GM19328 (cell line): ENCODE measurements at regions not wholly inside any gene's neighbourhood (a gene's known extent, or its start where the extent isn't known, plus 50 kb on each side); places are given as distances from the start of the nearest gene placed in this dataset.
"Not testable (repeated sequence)": the region's sequence is repeated elsewhere in the genome, so short reads cannot be mapped to it uniquely, and the experiment has no call there.

Source experiments
- ATAC-seq: cut with Tn5 transposase; IDR thresholded peaks from one replicate; pipeline ENCODE4 v1.9.1; 2021; ENCODE audit warnings: mild to moderate bottlenecking, moderate library complexity; ENCODE audit not compliant: unreplicated experiment

GRCh38 chr2:224263571-224264043, 138.3 kb downstream of the FAM124B start:
- no peak for ATAC-seq

DNA sequence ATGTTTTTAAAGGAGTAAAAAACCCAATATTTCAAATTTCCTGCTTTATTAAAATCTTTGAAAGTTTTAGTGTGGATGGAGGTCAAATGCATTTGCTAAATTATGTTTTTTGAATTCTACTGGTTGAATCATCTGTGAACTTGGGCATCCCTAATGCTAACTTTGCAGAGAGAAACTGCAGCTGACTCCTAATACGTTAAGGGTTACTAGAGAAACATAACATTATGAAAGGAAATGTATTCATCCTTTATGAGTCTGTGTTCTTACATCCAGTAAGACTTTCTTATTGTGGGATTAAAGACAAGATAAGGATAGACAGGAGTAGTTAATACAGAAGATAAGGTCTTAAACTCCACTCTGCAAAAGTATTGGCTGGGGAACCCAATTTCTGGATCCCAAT, 140.6 kb downstream of the FAM124B start:
- no peak for ATAC-seq

GRCh38 chr2:224260372-224261020, 141.4 kb downstream of the FAM124B start:
- ATAC-seq = no peak

- no peak for ATAC-seq
Observed at GRCh38 chr2:224259831-224260230, 142.1 kb downstream of the FAM124B start.

DNA sequence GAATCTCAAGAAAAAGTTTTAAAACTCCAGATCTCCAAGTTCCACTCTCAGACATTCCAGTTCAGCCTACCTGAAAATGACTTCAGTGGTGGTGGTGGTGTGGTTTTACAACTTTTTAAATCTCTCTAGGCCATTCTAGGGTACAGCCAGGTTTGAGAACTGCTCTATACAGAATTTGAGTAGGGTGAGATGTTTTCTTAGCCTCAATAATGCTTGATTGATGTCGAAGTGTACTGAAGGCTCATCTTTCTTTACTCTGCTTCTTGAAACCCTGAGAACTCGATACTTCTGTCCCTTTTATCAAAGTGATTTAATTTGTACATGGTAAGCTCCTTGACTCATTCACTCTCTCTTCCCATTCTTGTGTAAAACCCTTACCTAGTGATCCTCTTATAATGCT, 143.8 kb downstream of the FAM124B start:
- no peak for ATAC-seq

DNA sequence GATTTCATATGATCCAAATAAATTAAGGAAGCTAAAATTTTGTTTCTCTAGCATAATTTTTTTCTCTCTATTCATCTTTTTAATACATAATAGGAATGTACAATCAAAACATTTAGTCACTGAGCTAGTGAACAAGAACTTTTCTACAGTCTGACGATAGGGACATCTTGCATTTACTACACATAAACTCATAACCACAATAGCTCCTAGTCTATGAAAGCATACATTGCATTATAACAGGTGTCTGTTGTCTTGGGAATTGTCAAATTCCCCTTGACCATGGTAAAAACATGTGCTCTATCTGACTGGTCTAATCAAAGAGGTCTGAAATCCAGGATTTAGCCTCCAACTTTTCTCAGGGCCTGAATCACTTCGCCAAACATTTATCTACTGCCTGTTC, 144.8 kb downstream of the FAM124B start:
- no peak for ATAC-seq

- no peak for ATAC-seq
Observed at GRCh38 chr2:224253464-224253863, 148.4 kb downstream of the FAM124B start.

GRCh38 chr2:224252631-224253030, 149.3 kb downstream of the FAM124B start:
- no peak for ATAC-seq

DNA sequence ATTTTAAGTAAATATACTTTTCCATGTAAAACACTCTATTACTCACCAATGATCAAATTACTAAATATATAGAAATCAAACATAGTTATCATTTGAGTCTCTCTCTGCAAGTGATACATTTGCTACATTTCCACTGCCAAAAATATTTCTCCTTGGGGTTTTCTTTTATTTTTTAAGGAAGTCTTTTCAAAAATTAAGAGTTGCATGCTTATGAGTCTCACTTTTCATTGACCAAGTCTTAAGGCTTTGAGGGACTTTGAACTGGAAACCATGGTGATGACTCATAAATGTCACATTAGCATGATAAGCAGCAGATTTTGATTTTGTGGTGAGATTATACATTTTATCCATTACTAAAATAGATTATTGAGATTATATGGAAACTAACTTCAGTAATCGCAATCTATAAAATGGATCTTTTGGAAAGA, 152.9 kb downstream of the FAM124B start:
- no peak for ATAC-seq

DNA sequence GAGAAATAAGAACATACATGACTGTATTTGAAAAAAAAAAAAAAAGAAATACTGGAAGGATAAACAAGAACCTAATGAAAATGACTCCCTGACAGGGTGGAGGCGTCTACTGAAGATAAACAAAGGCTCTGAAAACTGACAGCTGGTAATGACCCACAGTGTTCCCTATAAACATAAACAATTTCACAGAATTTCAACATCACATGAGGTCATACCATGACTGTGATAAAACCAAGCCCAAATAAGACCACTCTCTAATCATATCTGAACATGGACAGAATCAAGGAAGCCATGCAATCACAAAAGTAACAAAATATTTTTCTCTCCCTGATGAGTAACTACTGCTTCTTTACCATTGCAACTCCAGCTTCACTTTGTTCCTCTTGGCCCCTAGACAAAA, 159.3 kb downstream of the FAM124B start:
- ATAC-seq = no peak

DNA sequence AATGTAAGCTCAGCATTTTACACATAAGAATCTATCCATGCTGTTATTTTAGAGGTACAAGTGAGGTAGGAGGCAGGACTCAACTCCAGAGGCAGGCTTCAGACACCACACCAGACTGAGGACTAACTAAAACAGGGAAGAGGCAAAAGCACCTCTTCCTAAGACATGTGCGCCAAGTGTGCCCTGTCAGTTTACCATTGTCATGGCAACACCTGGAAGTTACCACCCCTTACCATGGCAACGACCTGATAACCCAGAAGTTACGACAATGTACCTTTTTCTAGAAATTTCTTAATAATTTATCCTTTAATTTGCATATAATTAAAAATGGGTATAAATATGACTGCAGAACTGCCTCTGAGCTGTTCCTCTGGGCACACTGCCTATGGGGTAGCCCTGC, 160.1 kb downstream of the FAM124B start:
- no peak for ATAC-seq

- ATAC-seq = no peak
Observed at GRCh38 chr2:224241001-224241400, 160.9 kb downstream of the FAM124B start.

- no peak for ATAC-seq
Observed at GRCh38 chr2:224223851-224224555, 177.9 kb downstream of the FAM124B start.

GRCh38 chr2:224222974-224223373, 178.9 kb downstream of the FAM124B start:
- ATAC-seq = no peak

DNA sequence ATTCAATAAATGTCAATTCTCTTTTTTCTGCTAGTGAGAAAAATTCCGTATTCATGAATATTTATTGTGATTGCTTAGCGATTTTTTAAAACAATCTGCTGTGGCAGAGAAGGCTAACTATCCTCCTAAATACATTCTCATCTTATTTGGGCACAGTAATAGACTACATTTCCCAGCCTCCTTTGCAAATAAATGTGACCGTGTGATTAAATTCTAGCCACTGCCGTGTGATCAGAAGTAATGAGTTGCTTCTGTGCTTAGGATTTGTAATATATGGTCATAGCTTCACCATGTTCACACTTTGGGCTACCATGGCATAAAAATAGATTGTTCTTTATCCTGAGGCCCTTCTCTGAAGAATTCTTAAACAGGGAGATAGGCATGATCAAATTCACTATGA, 179.6 kb downstream of the FAM124B start:
- no peak for ATAC-seq

DNA sequence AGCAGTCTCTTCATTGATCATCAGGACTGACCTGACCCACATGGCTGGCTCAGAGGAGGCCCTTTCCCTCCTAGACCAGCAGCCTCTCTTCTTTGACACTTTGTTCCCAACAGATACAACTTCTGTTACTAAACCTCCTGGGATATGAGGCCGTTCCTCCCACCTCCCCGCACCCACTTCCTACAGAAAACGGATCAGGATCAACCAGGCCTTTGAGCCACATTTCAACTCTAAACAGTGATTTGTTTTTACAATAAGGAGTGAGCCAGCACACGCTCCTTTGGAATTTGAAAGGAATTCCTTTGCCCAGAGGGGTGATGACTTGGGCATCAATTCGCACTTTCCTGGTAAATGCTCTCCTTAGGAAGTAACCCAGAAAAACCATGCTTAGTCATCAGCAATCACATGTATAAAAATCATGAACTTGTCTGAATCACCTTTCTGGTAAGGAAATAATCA, 180.4 kb downstream of the FAM124B start:
- no peak for ATAC-seq

DNA sequence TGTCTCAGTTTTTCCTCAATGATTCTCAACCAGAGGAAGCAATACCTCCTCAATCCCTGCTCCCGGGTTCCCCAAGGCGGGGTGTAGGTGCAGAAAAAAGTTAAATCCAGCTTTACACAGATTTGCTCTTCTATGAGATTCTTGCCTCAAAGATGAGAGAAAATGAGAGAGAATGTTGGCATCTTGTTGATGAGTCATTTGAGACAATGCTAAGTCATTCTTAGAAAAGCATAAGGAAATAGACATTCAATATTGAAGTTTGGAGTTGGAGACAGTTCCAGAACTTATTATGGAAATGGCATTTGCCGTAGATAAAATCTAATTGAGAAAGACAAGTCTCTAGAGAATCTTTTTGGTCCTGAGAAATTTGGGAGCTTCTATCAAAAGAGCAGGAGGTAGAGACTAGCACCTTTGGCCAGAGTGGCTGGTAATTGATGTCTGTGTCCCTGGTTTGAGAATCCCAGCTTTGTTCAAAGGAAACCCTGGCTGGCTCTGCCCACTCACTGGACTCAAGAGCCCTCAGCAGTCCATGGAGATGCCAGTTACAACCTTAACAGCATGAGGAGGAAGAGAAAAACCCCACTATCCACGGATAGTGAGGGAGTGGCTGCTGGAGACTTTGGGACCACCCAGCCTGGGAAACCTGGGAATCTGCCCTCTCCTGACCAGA, 181.2 kb downstream of the FAM124B start:
- ATAC-seq = no peak

DNA sequence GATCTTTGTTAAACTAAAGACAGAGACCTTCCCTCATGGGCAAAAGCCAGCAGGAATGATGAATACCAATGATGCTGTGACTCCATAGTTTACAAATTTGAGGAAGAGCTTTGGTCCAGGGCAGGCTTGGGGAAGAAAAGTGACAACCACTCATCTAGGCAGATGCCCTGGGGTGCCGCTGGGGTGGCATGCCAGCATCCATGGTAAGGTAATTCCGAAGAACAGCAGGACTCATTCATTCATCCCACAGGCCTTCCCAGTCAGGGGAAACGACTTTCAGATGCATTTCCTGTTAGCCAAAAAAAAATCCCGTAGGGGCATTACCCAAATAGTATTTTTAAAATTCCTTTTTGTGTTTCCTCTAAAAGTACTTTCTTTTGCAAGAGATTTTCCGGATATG, 180.7 kb upstream of the SERPINE2 start:
- ATAC-seq = no peak

- ATAC-seq = no peak
Observed at GRCh38 chr2:224217962-224218347, 178.9 kb upstream of the SERPINE2 start.

- ATAC-seq = no peak
Observed at GRCh38 chr2:224217233-224217961, 178.3 kb upstream of the SERPINE2 start.

DNA sequence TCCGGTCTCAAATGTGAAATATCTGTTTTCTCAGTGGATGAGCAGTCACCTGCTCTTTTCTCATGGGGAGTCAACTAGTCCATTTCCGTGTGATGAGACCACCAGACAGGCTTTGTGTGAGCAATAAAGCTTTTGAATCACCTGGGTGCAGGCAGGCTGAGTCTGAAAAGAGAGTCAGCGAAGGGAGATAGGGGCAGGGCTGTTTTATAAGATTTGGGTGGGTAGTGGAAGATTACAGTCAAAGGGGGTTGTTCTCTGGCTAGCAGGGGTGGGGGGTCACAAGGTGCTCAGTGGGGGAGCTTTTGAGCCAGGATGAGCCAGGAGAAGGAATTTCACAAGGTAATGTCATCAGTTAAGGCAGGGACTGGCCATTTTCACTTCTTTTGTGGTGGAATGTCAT, 176.5 kb upstream of the SERPINE2 start:
- not testable (repeated sequence) for ATAC-seq
